ENCODE measurements at regions not wholly inside any gene's neighbourhood (a gene's known extent, or its start where the extent isn't known, plus 50 kb on each side); places are given as distances from the start of the nearest gene placed in this dataset.

DNA sequence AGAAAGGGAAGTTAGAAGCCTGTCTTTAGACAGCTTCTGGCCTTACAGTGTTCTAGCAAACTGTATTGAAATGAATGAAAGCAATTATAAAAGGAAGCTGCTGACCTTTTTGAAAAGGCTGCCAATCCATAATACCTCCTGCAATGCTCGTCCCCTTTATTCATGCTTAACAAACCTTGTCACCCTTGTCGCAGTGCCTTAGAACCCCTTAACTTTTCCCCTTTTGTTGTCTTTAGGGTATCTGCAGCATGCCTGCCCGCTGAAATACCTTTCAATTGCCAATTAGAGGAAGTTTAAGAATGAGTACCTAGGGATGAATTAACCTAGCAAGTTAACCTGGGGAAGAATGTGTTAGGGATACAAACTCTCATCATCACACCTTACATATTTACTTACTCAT, 731.2 kb downstream of the RERGL start:
- no peaks in the 10 kb centered on the region for H3K4me1 ChIP-seq
- no peak for TF ChIP-seq POLR2A (IDR thresholded peaks at IDR 0.05)
- TF ChIP-seq, protein P1, sequence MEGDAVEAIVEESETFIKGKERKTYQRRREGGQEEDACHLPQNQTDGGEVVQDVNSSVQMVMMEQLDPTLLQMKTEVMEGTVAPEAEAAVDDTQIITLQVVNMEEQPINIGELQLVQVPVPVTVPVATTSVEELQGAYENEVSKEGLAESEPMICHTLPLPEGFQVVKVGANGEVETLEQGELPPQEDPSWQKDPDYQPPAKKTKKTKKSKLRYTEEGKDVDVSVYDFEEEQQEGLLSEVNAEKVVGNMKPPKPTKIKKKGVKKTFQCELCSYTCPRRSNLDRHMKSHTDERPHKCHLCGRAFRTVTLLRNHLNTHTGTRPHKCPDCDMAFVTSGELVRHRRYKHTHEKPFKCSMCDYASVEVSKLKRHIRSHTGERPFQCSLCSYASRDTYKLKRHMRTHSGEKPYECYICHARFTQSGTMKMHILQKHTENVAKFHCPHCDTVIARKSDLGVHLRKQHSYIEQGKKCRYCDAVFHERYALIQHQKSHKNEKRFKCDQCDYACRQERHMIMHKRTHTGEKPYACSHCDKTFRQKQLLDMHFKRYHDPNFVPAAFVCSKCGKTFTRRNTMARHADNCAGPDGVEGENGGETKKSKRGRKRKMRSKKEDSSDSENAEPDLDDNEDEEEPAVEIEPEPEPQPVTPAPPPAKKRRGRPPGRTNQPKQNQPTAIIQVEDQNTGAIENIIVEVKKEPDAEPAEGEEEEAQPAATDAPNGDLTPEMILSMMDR (IDR thresholded peaks at IDR 0.05), result no peak
- no peak for DNase-seq

DNA sequence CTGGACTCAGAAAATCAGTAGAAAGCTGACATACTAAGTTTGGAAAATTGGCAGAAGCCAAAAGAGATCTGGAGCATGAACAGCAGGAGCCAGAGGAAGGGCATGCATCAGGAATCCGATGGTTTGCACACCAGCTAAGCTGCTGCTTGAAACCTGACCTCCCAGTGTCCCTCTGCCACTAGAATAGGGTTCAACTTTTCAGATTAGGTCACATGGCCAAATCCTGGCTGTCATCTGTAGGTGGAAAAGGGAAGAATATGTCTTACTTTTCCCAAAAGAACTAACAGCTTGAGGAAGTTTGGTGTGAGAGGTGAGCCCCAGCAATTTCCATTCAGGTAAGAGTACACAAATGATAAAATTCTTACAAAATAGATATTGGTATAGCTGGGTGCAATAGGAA, 732.6 kb downstream of the RERGL start:
- Histone ChIP-seq H3K4me3 (no peak overlapping the region), H3K36me3 (no peaks in the 10 kb centered on the region), H3K4me1 (no peaks in the 10 kb centered on the region), H3K9me3 (no peaks in the 10 kb centered on the region), H3K27ac (no peak overlapping the region), H3K27me3 (no peaks in the 10 kb centered on the region)
- TF ChIP-seq, protein P1 (IDR thresholded peaks at IDR 0.05), result no peak
- no peak for TF ChIP-seq POLR2A (IDR thresholded peaks at IDR 0.05)
- no peak for DNase-seq

More for the DNA sequence above, 731.2 kb downstream of the RERGL start:
- H3K27me3 ChIP-seq, result no peaks in the 10 kb centered on the region
- no peak overlapping the region for H3K4me3 ChIP-seq
- H3K27ac ChIP-seq, result no peak overlapping the region
- no peaks in the 10 kb centered on the region for H3K9me3 ChIP-seq
- H3K36me3 ChIP-seq, result no peaks in the 10 kb centered on the region

DNA sequence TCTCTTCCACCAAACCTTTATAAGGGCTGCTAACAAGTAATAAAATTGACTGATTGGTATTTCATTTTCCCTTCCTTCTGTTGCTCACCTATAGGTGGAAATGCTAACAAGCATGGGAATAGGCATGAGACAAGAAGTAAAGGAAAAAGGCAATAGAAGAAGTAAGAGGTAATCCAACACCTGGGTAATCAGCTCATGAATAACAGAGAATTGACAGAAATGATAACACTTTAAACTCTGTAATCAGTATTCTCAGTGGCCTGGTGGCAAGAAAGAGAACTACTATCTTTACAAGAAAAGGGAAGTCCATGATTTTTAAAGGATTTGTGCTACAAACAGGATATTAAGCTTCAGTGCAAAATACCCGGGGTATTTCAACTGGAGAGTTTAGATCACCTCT, 737.8 kb downstream of the RERGL start:
- DNase-seq, result no peak
- Histone ChIP-seq H3K4me1 (no peaks in the 10 kb centered on the region), H3K27ac (no peak overlapping the region), H3K4me3 (no peak overlapping the region), H3K27me3 (no peaks in the 10 kb centered on the region), H3K9me3 (no peaks in the 10 kb centered on the region), H3K36me3 (no peaks in the 10 kb centered on the region)
- no peak for TF ChIP-seq POLR2A (IDR thresholded peaks at IDR 0.05)
- TF ChIP-seq, protein P1 (IDR thresholded peaks at IDR 0.05), result no peak

DNA sequence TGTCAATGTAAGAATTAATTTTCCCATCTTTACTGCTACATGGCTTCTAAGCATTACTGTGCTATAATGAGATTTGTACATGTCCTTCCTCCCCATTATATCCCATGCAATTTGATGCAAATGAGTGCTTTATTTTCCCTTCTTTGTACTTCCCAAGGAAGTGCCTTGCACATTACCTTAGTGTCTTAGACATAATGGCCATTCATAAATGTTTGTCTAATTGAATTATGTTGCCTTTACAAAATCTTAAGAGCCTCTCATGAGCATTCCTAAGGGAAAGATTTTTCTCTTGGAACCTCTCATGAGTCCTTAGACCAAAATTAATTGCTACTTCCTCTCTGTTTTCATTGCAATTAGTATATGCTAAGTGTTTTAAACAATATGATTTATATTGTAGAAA, 741.7 kb downstream of the RERGL start:
- no peak overlapping the region for H3K4me3 ChIP-seq
- no peak for DNase-seq
- no peaks in the 10 kb centered on the region for H3K4me1 ChIP-seq
- H3K27ac ChIP-seq, result no peak overlapping the region
- TF ChIP-seq POLR2A (IDR thresholded peaks at IDR 0.05), result no peak
- TF ChIP-seq, protein P1 (IDR thresholded peaks at IDR 0.05), result no peak
- no peaks in the 10 kb centered on the region for H3K36me3 ChIP-seq
- H3K27me3 ChIP-seq, result no peaks in the 10 kb centered on the region
- H3K9me3 ChIP-seq, result no peaks in the 10 kb centered on the region

DNA sequence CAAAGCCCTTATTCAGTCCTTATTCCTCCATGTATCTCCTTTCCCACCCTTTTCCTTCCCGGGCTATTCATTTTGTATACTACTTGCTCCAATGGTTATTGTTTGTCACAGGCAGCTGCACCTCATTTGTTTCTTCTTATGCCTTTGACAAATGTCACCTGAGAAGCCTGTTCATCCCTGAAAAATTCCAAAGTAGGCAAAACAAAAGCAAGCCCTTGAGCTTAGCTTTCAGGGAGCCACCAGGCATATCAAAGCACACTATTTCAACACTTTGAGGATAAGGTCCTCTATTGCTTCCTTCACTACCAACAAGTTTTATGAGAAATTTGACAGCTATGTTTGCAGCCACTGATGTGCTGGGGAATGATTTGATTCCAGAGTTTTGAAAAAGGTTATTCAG, 738.7 kb upstream of the LMO3 start:
- no peaks in the 10 kb centered on the region for H3K4me1 ChIP-seq
- H3K27ac ChIP-seq, result no peak overlapping the region
- no peak overlapping the region for H3K4me3 ChIP-seq
- DNase-seq, result no peak
- H3K27me3 ChIP-seq, result no peaks in the 10 kb centered on the region
- H3K9me3 ChIP-seq, result no peaks in the 10 kb centered on the region
- H3K36me3 ChIP-seq, result no peaks in the 10 kb centered on the region
- TF ChIP-seq, protein P1 (IDR thresholded peaks at IDR 0.05), result no peak
- TF ChIP-seq POLR2A (IDR thresholded peaks at IDR 0.05), result no peak

DNA sequence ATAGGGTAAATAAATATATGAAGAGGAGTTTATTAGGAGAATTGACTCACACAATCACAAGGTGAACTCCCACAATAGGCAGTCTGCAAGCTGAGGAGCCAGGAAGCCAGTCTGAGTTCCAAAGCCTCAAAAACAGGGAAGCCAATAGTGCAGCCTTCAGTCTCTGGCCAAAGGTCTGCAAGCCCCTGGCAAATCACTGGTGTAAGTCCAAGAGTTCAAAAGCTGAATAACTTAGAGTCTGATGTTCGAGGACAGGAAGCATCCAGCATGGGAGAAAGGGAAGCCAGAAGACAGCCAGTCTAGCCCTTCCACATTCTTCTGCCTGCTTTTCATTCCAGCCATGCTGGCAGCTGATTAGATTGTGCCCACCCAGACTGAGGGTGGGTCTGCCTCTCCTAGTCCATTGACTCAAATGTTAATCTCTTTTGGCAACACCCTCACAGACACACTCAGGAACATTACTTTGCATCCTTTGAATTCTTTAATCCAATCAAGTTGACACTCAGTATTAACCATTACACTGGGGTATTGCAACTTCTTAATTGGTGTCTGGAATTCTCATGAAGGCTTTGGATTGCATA, 736.5 kb upstream of the LMO3 start:
- Histone ChIP-seq H3K27me3 (no peaks in the 10 kb centered on the region), H3K36me3 (no peaks in the 10 kb centered on the region), H3K4me1 (no peaks in the 10 kb centered on the region), H3K4me3 (no peak overlapping the region), H3K27ac (no peak overlapping the region), H3K9me3 (no peaks in the 10 kb centered on the region)
- no peak for TF ChIP-seq POLR2A (IDR thresholded peaks at IDR 0.05)
- TF ChIP-seq, protein P1 (IDR thresholded peaks at IDR 0.05), result no peak
- no peak for DNase-seq

All from Peyer's patch (tissue), 4 donors.